Adrenal gland (tissue), 5 donors: ENCODE measurements at regions not wholly inside any gene's neighbourhood (a gene's known extent, or its start where the extent isn't known, plus 50 kb on each side); places are given as distances from the start of the nearest gene placed in this dataset.

Source experiments
- CTCF ChIP-seq, 6 experiments: fragments of 450-650 bp in 4 of 6; fragments of 200-600 bp in 2 of 6; sonication (generic) in 1 of 6; IDR thresholded peaks; 1 replicate in 5 of 6; 2 replicates in 1 of 6; pipeline versions ENCODE4 v1.5.1 to v1.8.0; 2016 to 2021; ENCODE audit warnings: antibody characterized with exemption in 6 of 6, mild to moderate bottlenecking in 2 of 6, moderate library complexity in 1 of 6
- POLR2A ChIP-seq, 2 donors: fragments of 450-650 bp; IDR thresholded peaks; one replicate each; pipeline ENCODE4 v1.6.1; 2017; ENCODE audit warnings: antibody characterized with exemption in 2 of 2, mild to moderate bottlenecking in 2 of 2, moderate library complexity in 1 of 2
- donor health status: DM: no; HTN: no; CAD: no.

- TF ChIP-seq POLR2A (IDR thresholded peaks at IDR 0.05) (no peak), CTCF (IDR thresholded peaks at IDR 0.05) (no peak)
Measured at GRCh38 chr17:77763023-77763422, 195.5 kb upstream of the TNRC6C start.
